ENCODE measurements at regions not wholly inside any gene's neighbourhood (a gene's known extent, or its start where the extent isn't known, plus 50 kb on each side); places are given as distances from the start of the nearest gene placed in this dataset.
A peak's percentile ranks its signal among the peaks of the same experiment; 100 is the strongest.

DNA sequence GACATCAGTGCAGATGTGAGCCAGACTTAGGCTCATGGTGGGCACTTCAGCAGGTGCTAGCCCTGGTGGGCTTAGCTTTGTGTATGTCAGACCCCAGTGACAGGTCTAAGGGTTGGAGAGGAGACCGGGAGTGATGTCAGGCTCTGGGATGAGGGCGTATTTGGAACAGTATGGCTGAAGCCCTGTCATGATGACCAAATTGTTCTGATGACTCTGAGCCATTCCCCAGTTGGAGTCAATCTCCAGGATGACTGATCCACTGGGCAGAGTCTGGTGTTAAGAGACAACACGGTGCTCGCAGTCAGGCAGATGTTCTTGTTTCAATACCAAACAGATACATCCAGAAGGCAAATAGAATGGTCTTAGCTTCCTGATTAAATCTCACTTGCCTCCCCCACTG is 241.5 kb downstream of the SOX11 start:
- Histone ChIP-seq H4K20me1 (ENCODE audit: insufficient read depth, poor library complexity, severe bottlenecking) (no peaks in the 10 kb centered on the region), H3K36me3 (replicated peaks; ENCODE audit: insufficient read depth, low read depth) (no peaks in the 10 kb centered on the region), H3K4me3 (no peak overlapping the region), H3K9me2 (replicated peaks; ENCODE audit: insufficient read depth) (no peaks in the 10 kb centered on the region), H3K27ac (no peak overlapping the region), H3K79me2 (no peaks in the 10 kb centered on the region), H3K27me3 (no peaks in the 10 kb centered on the region), H3K4me1 (ENCODE audit: insufficient read depth) (peaks cover 11% of the 10 kb centered on the region), H3K4me2 (no peak overlapping the region), H3K9me3 (ENCODE audit: low read depth) (no peaks in the 10 kb centered on the region), H2AFZ (no peak overlapping the region)
- 81% methylated on average over 4 of the region's 4 CpGs for WGBS (ENCODE audit: low lambda C conversion rate, missing lambda C conversion rate)
- DNase-seq (ENCODE audit: low spot score), result no peak
- TF ChIP-seq, protein P1, sequence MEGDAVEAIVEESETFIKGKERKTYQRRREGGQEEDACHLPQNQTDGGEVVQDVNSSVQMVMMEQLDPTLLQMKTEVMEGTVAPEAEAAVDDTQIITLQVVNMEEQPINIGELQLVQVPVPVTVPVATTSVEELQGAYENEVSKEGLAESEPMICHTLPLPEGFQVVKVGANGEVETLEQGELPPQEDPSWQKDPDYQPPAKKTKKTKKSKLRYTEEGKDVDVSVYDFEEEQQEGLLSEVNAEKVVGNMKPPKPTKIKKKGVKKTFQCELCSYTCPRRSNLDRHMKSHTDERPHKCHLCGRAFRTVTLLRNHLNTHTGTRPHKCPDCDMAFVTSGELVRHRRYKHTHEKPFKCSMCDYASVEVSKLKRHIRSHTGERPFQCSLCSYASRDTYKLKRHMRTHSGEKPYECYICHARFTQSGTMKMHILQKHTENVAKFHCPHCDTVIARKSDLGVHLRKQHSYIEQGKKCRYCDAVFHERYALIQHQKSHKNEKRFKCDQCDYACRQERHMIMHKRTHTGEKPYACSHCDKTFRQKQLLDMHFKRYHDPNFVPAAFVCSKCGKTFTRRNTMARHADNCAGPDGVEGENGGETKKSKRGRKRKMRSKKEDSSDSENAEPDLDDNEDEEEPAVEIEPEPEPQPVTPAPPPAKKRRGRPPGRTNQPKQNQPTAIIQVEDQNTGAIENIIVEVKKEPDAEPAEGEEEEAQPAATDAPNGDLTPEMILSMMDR (IDR thresholded peaks at IDR 0.05; ENCODE audit: poor library complexity), result no peak
- TF ChIP-seq EZH2phosphoT487 (IDR thresholded peaks at IDR 0.05; ENCODE audit: low read depth, severe bottlenecking, unreplicated experiment) (no peak), EZH2 (IDR thresholded peaks at IDR 0.05; ENCODE audit: borderline replicate concordance) (no peak)

DNA sequence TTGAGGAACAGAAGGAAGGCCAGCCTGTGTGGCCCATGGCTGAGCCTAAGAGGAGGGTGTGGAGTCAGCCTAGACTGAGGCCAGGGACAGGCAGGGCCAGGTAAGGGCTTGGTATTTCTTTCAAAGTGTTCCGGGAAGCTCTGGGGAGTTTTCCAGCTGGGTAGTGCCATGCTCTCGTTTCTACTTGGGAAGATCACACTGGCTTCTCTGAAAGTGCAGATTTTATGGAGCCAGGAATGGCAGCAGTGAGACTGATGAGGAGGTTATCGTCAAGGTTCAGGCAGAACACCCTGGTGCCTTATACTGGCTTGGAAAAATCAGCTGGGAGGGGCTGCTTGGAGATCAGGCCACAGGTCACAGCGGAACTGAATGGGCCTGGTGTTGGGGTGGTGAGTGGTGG is 245.1 kb downstream of the SOX11 start:
- H3K36me3 ChIP-seq (replicated peaks; ENCODE audit: insufficient read depth, low read depth), result no peaks in the 10 kb centered on the region
- peak overlapping the region; percentile 69 for H3K4me2 ChIP-seq
- no peak overlapping the region for H3K27ac ChIP-seq
- H3K9me2 ChIP-seq (replicated peaks; ENCODE audit: insufficient read depth), result no peaks in the 10 kb centered on the region
- no peak overlapping the region for H3K4me3 ChIP-seq
- TF ChIP-seq, protein P1 (IDR thresholded peaks at IDR 0.05; ENCODE audit: poor library complexity), result no peak
- no peak for TF ChIP-seq EZH2phosphoT487 (IDR thresholded peaks at IDR 0.05; ENCODE audit: low read depth, severe bottlenecking, unreplicated experiment)
- TF ChIP-seq EZH2 (IDR thresholded peaks at IDR 0.05; ENCODE audit: borderline replicate concordance), result no peak
- no peaks in the 10 kb centered on the region for H3K9me3 ChIP-seq (ENCODE audit: low read depth)
- no peak for DNase-seq (ENCODE audit: low spot score)
- H2AFZ ChIP-seq, result no peak overlapping the region
- no peaks in the 10 kb centered on the region for H4K20me1 ChIP-seq (ENCODE audit: insufficient read depth, poor library complexity, severe bottlenecking)
- H3K4me1 ChIP-seq (ENCODE audit: insufficient read depth), result peaks cover 11% of the 10 kb centered on the region
- 84% methylated on average over 4 of the region's 4 CpGs for WGBS (ENCODE audit: low lambda C conversion rate, missing lambda C conversion rate)
- no peaks in the 10 kb centered on the region for H3K79me2 ChIP-seq
- H3K27me3 ChIP-seq, result no peaks in the 10 kb centered on the region

DNA sequence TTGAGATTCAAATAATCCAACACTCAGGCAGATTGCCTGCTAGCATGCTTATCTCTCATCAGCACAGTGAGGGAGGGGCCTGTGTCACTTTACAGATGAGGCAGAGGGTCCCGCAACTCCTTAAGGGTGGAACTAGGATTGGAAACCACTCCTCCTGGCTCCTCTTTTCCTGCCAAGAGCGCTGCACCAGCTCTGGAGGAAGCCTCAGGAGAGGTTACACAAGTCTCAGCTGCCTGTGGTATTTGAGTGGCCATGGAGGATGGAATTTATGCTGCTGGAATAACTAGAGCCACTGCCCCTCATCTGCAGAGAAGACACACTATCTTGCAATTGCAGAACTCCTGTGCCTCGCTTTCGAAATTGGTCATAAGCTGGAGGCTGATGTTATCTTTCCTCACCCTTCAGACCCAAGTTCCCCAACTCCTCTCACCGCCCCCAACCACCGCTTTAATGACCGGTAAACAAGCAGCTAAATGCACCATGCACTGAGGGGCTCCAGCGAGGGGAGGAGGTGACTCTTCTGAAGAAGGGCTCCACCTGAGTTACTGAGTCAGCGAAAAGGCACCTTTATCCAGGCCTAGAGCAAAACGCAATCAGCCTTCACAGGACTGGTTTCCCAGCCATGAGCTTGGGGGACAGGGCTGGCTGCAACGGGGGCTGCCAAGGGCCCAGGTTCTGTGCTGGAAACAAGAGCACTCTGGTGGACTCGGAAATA is 245.8 kb downstream of the SOX11 start:
- H3K79me2 ChIP-seq, result no peaks in the 10 kb centered on the region
- WGBS (ENCODE audit: low lambda C conversion rate, missing lambda C conversion rate), result 41% methylated on average over 12 of the region's 12 CpGs
- H2AFZ ChIP-seq, result peak overlapping the region; percentile 34
- H3K27me3 ChIP-seq, result no peaks in the 10 kb centered on the region
- H4K20me1 ChIP-seq (ENCODE audit: insufficient read depth, poor library complexity, severe bottlenecking), result no peaks in the 10 kb centered on the region
- H3K27ac ChIP-seq, result peak overlapping the region; percentile 33
- H3K9me2 ChIP-seq (replicated peaks; ENCODE audit: insufficient read depth), result no peaks in the 10 kb centered on the region
- peaks cover 11% of the 10 kb centered on the region for H3K4me1 ChIP-seq (ENCODE audit: insufficient read depth)
- no peaks in the 10 kb centered on the region for H3K36me3 ChIP-seq (replicated peaks; ENCODE audit: insufficient read depth, low read depth)
- no peak overlapping the region for H3K4me3 ChIP-seq
- no peaks in the 10 kb centered on the region for H3K9me3 ChIP-seq (ENCODE audit: low read depth)
- peak; percentile 28 for DNase-seq (ENCODE audit: low spot score)
- TF ChIP-seq, protein P1 (IDR thresholded peaks at IDR 0.05; ENCODE audit: poor library complexity), result no peak
- TF ChIP-seq EZH2phosphoT487 (IDR thresholded peaks at IDR 0.05; ENCODE audit: low read depth, severe bottlenecking, unreplicated experiment) (no peak), EZH2 (IDR thresholded peaks at IDR 0.05; ENCODE audit: borderline replicate concordance) (no peak)
- peak overlapping the region; percentile 69 for H3K4me2 ChIP-seq

All from hepatocyte (in vitro differentiated cells).